SK-N-SH treated with all-trans-retinoic acid at 6 μM for 48 hours (cell line): ENCODE measurements at regions not wholly inside any gene's neighbourhood (a gene's known extent, or its start where the extent isn't known, plus 50 kb on each side); places are given as distances from the start of the nearest gene placed in this dataset.

Experiments
- ATAC-seq: fragments of 200-7000 bp; cut with Tn5 transposase; 3 replicates; pipeline ENCODE4 v1.9.1; 2020; ENCODE audit warnings: mild to moderate bottlenecking, moderate library complexity
- ARNTL ChIP-seq: fragments of 450-650 bp; formaldehyde crosslinking; IDR thresholded peaks from 2 replicates; pipeline ENCODE4 v1.5.0; 2020; ENCODE audit warnings: low read depth, mild to moderate bottlenecking, moderate library complexity, borderline replicate concordance
- BACH2 ChIP-seq: fragments of 250-450 bp; sonication (Bioruptor Pico); IDR thresholded peaks from 2 replicates; pipeline ENCODE4 v1.9.0; 2021; ENCODE audit warnings: mild to moderate bottlenecking, borderline replicate concordance
- CSDC2 ChIP-seq: fragments of 250-450 bp; sonication (Bioruptor Pico); IDR thresholded peaks from 2 replicates; pipeline ENCODE4 v1.5.0; 2020; ENCODE audit warnings: mild to moderate bottlenecking, moderate library complexity
- CSRNP3 ChIP-seq: fragments of 250-450 bp; sonication (Bioruptor Pico); IDR thresholded peaks from 2 replicates; pipeline ENCODE4 v1.5.1; 2021; ENCODE audit warnings: mild to moderate bottlenecking, moderate library complexity
- ESRRG ChIP-seq: fragments of 250-450 bp; sonication (Bioruptor Pico); IDR thresholded peaks from 2 replicates; pipeline ENCODE4 v1.6.1; 2021; ENCODE audit warnings: mild to moderate bottlenecking
- GLIS3 ChIP-seq: fragments of 250-450 bp; sonication (Bioruptor Pico); IDR thresholded peaks from 2 replicates; pipeline ENCODE4 v1.5.0; 2020; ENCODE audit warnings: mild to moderate bottlenecking, moderate library complexity
- ISL1 ChIP-seq: fragments of 250-450 bp; sonication (Bioruptor Pico); IDR thresholded peaks from 2 replicates; pipeline ENCODE4 v2.1.2; 2022; ENCODE audit warnings: mild to moderate bottlenecking, moderate library complexity
- OSR1 ChIP-seq: fragments of 250-450 bp; sonication (Bioruptor Pico); IDR thresholded peaks from 2 replicates; pipeline ENCODE4 v1.8.0; 2022; ENCODE audit warnings: moderate library complexity, mild to moderate bottlenecking, inconsistent platforms
- POU6F1 ChIP-seq: fragments of 250-450 bp; sonication (Bioruptor Pico); IDR thresholded peaks from 2 replicates; pipeline ENCODE4 v1.8.0; 2021; ENCODE audit warnings: low read depth, mild to moderate bottlenecking, moderate library complexity, borderline replicate concordance
- PPARA ChIP-seq: fragments of 250-450 bp; sonication (Bioruptor Pico); IDR thresholded peaks from 2 replicates; pipeline ENCODE4 v1.5.0; 2020; ENCODE audit warnings: mild to moderate bottlenecking, borderline replicate concordance
- SNAI2 ChIP-seq: fragments of 250-450 bp; sonication (Bioruptor Pico); IDR thresholded peaks from 2 replicates; pipeline ENCODE4 v1.5.0; 2020; ENCODE audit warnings: mild to moderate bottlenecking, moderate library complexity
- TCF4 ChIP-seq: fragments of 250-450 bp; sonication (Bioruptor Pico); IDR thresholded peaks from 2 replicates; pipeline ENCODE4 v1.8.0; 2021; ENCODE audit warnings: mild to moderate bottlenecking, moderate library complexity, borderline replicate concordance
- TOX ChIP-seq: fragments of 250-450 bp; sonication (Bioruptor Pico); IDR thresholded peaks from 2 replicates; pipeline ENCODE4 v1.8.0; 2021; ENCODE audit warnings: mild to moderate bottlenecking, moderate library complexity, borderline replicate concordance
- ZC3H10 ChIP-seq: fragments of 250-450 bp; sonication (Bioruptor Pico); IDR thresholded peaks from 2 replicates; pipeline ENCODE4 v1.5.1; 2021; ENCODE audit warnings: mild to moderate bottlenecking, moderate library complexity
- ZFP3 ChIP-seq: fragments of 250-450 bp; sonication (Bioruptor Pico); IDR thresholded peaks from 2 replicates; pipeline ENCODE4 v1.5.0; 2020; ENCODE audit warnings: mild to moderate bottlenecking, moderate library complexity
- ZNF565 ChIP-seq: fragments of 450-650 bp; formaldehyde crosslinking; conservative IDR thresholded peaks from 2 replicates; pipeline ENCODE4 v1.5.0; 2020; ENCODE audit warnings: low read depth, mild to moderate bottlenecking, moderate library complexity
- ZNF70 ChIP-seq: fragments of 450-650 bp; formaldehyde crosslinking; IDR thresholded peaks from 2 replicates; pipeline ENCODE4 v1.5.0; 2020; ENCODE audit warnings: mild to moderate bottlenecking, moderate library complexity
- ZNF8 ChIP-seq: fragments of 450-650 bp; formaldehyde crosslinking; IDR thresholded peaks from 2 replicates; pipeline ENCODE4 v1.5.0; 2020; ENCODE audit warnings: mild to moderate bottlenecking, moderate library complexity
- TF ChIP-seq, protein P1 (sequence below): fragments of 250-450 bp; sonication (Bioruptor Pico); IDR thresholded peaks from 2 replicates; pipeline ENCODE4 v1.5.1; 2020; ENCODE audit warnings: low read depth, mild to moderate bottlenecking, moderate library complexity
- TF ChIP-seq, protein P2 (sequence below): fragments of 250-450 bp; sonication (Bioruptor Pico); IDR thresholded peaks from 2 replicates; pipeline ENCODE4 v1.8.0; 2020; ENCODE audit warnings: mild to moderate bottlenecking, moderate library complexity, borderline replicate concordance

DNA sequence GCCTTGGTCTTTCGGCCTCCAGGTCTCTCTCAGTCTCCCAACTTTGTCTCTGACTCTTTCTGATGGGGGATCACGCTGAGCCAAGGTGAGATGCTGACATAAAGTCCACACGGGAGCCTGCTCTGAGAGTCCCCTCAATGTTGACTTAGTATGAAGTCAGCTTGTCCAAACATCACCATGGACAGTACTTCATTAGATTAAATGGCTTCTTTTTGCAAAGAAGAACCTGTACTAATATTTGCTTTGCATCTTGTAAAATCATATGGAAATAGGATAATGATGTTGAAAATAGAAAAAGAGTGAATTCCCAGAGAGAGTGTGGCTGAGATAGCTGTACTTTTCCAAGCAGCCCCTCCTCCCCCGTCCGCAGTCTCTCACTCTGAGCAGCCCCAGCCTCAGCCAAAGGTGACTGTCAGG is 56.7 kb upstream of the SIAH1 start:
- ATAC-seq: no peak

DNA sequence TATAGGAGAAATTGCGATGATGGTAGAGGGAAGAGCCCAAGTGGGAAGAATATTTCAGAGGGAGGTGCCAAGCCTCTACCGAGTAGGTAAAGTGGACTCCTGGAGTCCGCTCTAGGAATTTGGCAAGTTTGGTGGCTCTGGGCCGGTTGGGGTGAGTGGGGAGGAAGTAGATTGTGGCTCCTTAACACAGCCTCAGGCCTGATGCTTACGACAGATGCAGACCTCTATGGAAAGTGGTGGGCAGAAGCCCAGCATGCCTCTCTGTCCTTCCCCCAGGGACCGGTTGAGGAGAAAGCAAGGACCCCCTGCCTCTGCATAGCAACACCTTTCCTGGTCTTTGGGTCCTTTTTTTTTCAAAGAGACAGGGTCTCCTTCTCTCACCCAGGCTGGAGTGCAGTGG is 55.9 kb upstream of the SIAH1 start:
- TF ChIP-seq GLIS3 (CRISPR knock-in tag) (no peak), TOX (CRISPR knock-in tag) (no peak), OSR1 (CRISPR knock-in tag) (no peak), CSRNP3 (no peak), BACH2 (CRISPR knock-in tag) (no peak), ZNF70 (CRISPR knock-in tag) (no peak), ZNF565 (no peak), ESRRG (CRISPR knock-in tag) (no peak), ZC3H10 (CRISPR knock-in tag) (no peak)
- TF ChIP-seq, protein P1, sequence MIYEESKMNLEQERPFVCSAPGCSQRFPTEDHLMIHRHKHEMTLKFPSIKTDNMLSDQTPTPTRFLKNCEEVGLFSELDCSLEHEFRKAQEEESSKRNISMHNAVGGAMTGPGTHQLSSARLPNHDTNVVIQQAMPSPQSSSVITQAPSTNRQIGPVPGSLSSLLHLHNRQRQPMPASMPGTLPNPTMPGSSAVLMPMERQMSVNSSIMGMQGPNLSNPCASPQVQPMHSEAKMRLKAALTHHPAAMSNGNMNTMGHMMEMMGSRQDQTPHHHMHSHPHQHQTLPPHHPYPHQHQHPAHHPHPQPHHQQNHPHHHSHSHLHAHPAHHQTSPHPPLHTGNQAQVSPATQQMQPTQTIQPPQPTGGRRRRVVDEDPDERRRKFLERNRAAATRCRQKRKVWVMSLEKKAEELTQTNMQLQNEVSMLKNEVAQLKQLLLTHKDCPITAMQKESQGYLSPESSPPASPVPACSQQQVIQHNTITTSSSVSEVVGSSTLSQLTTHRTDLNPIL (CRISPR knock-in tag): no peak
- TF ChIP-seq, protein P2, sequence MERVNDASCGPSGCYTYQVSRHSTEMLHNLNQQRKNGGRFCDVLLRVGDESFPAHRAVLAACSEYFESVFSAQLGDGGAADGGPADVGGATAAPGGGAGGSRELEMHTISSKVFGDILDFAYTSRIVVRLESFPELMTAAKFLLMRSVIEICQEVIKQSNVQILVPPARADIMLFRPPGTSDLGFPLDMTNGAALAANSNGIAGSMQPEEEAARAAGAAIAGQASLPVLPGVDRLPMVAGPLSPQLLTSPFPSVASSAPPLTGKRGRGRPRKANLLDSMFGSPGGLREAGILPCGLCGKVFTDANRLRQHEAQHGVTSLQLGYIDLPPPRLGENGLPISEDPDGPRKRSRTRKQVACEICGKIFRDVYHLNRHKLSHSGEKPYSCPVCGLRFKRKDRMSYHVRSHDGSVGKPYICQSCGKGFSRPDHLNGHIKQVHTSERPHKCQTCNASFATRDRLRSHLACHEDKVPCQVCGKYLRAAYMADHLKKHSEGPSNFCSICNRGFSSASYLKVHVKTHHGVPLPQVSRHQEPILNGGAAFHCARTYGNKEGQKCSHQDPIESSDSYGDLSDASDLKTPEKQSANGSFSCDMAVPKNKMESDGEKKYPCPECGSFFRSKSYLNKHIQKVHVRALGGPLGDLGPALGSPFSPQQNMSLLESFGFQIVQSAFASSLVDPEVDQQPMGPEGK: no peak
- ATAC-seq: no peak

More for the DNA sequence above, 56.7 kb upstream of the SIAH1 start:
- TF ChIP-seq GLIS3 (CRISPR knock-in tag): no peak
- TF ChIP-seq ARNTL (CRISPR knock-in tag): no peak
- TF ChIP-seq ISL1 (CRISPR knock-in tag): no peak
- TF ChIP-seq, protein P2: no peak
- no peak for TF ChIP-seq ESRRG (CRISPR knock-in tag)
- no peak for TF ChIP-seq TOX (CRISPR knock-in tag)
- TF ChIP-seq, protein P1 (CRISPR knock-in tag): no peak
- TF ChIP-seq ZNF8 (CRISPR knock-in tag): no peak
- no peak for TF ChIP-seq ZFP3 (CRISPR knock-in tag)
- TF ChIP-seq ZC3H10 (CRISPR knock-in tag): no peak
- TF ChIP-seq OSR1 (CRISPR knock-in tag): no peak
- TF ChIP-seq POU6F1 (CRISPR knock-in tag): no peak
- no peak for TF ChIP-seq CSRNP3
- no peak for TF ChIP-seq ZNF70 (CRISPR knock-in tag)
- no peak for TF ChIP-seq TCF4 (CRISPR knock-in tag)

GRCh38 chr16:48438414-48438813 is 53.2 kb upstream of the SIAH1 start:
- TF ChIP-seq GLIS3 (CRISPR knock-in tag) (no peak), BACH2 (CRISPR knock-in tag) (no peak), SNAI2 (CRISPR knock-in tag) (no peak), ARNTL (CRISPR knock-in tag) (no peak), ZFP3 (CRISPR knock-in tag) (no peak), POU6F1 (CRISPR knock-in tag) (no peak), TOX (CRISPR knock-in tag) (no peak), CSRNP3 (no peak), PPARA (CRISPR knock-in tag) (no peak), ZNF565 (no peak), CSDC2 (no peak)
- ATAC-seq: no peak
